CD8-positive, alpha-beta memory T cell (primary cell): ENCODE measurements at regions not wholly inside any gene's neighbourhood (a gene's known extent, or its start where the extent isn't known, plus 50 kb on each side); places are given as distances from the start of the nearest gene placed in this dataset.

Experiments
- CTCF ChIA-PET: fragments of 350-600 bp; sonication (Branson Sonifier 250); formaldehyde crosslinking; loops from one replicate; lab custom pipeline; 2021; ENCODE audit warnings: antibody characterized with exemption; lab: Charles Lee
- POLR2A ChIA-PET: fragments of 350-600 bp; sonication (Branson Sonifier 250); formaldehyde crosslinking; loops from one replicate; lab custom pipeline; 2021; ENCODE audit warnings: antibody characterized with exemption; lab: Charles Lee
- DNase-seq, 5 donors: peaks; one replicate each; pipeline versions ENCODE4 v3.0.0 to v3.0.0-alpha.2; 2020 to 2022; ENCODE audit warnings: mixed read lengths in 1 of 5
- H3K27ac ChIP-seq: one replicate; pipeline ENCODE4 v1.7.0; 2013; ENCODE audit warnings: low read depth, mild to moderate bottlenecking, low read length, moderate library complexity
- H3K27me3 ChIP-seq: 2 replicates; pipeline ENCODE4 v1.7.0; 2013; ENCODE audit warnings: low read length, mild to moderate bottlenecking; ENCODE audit not compliant: insufficient read depth, poor library complexity, severe bottlenecking
- H3K36me3 ChIP-seq: 2 replicates; pipeline ENCODE4 v1.7.0; 2013; ENCODE audit warnings: mild to moderate bottlenecking, low read length, moderate library complexity; ENCODE audit not compliant: insufficient read depth
- H3K4me1 ChIP-seq: 2 replicates; pipeline ENCODE4 v1.7.0; 2013; ENCODE audit warnings: mild to moderate bottlenecking, low read length, moderate library complexity; ENCODE audit not compliant: insufficient read depth
- H3K4me3 ChIP-seq: 2 replicates; pipeline ENCODE4 v1.7.0; 2013; ENCODE audit warnings: mild to moderate bottlenecking, low read length
- H3K9me3 ChIP-seq: 2 replicates; pipeline ENCODE4 v1.7.0; 2013; ENCODE audit warnings: mild to moderate bottlenecking, low read length
- H3K27ac Mint-ChIP-seq, 8 donors: one replicate each; pipeline ENCODE4 v1.8.0; 2020 to 2021; ENCODE audit warnings: mixed read lengths in 8 of 8, mild to moderate bottlenecking in 6 of 8, inconsistent platforms in 3 of 8, moderate library complexity in 3 of 8
- H3K27me3 Mint-ChIP-seq, 2 donors: one replicate each; pipeline ENCODE4 v1.8.0; 2020 to 2021; ENCODE audit warnings: mixed read lengths in 2 of 2, mild to moderate bottlenecking in 1 of 2, moderate library complexity in 1 of 2
- H3K36me3 Mint-ChIP-seq, 3 donors: one replicate each; pipeline ENCODE4 v1.8.0; 2020 to 2021; ENCODE audit warnings: mixed read lengths in 3 of 3, inconsistent platforms in 1 of 3, mild to moderate bottlenecking in 1 of 3
- H3K4me1 Mint-ChIP-seq, 3 donors: one replicate each; pipeline ENCODE4 v1.8.0; 2020 to 2021; ENCODE audit warnings: mixed read lengths in 3 of 3, inconsistent platforms in 1 of 3, mild to moderate bottlenecking in 1 of 3
- H3K4me3 Mint-ChIP-seq, 7 donors: one replicate each; pipeline ENCODE4 v1.8.0; 2020 to 2021; ENCODE audit warnings: mixed read lengths in 7 of 7, mild to moderate bottlenecking in 6 of 7, moderate library complexity in 4 of 7, inconsistent platforms in 2 of 7
- H3K9me3 Mint-ChIP-seq, 5 donors: one replicate each; pipeline ENCODE4 v1.8.0; 2020 to 2022; ENCODE audit warnings: mixed read lengths in 5 of 5, mild to moderate bottlenecking in 3 of 5, moderate library complexity in 2 of 5, inconsistent platforms in 1 of 5

- Histone ChIP-seq H3K4me1 (no peaks in the 10 kb centered on the region), H3K36me3 (no peaks in the 10 kb centered on the region), H3K27ac (no peak overlapping the region), H3K27me3 (no peaks in the 10 kb centered on the region), H3K4me3 (no peak overlapping the region), H3K9me3 (no peaks in the 10 kb centered on the region)
- Mint-ChIP-seq H3K27ac (no peak overlapping the region), H3K27me3 (peaks cover 0 to 4% of the 10 kb centered on the region in 2 donors), H3K36me3 (no peaks in the 10 kb centered on the region), H3K4me3 (no peak overlapping the region), H3K4me1 (peaks cover 7 to 23% (median 19%) of the 10 kb centered on the region in 3 donors), H3K9me3 (no peaks in the 10 kb centered on the region)
- no peak for DNase-seq
- ChIA-PET POLR2A (no interaction called here), CTCF (no interaction called here)
These were observed 156.5 kb upstream of the AGR3 start for GRCh38 chr7:17038160-17038782.

- no peak for DNase-seq
- no peak overlapping the region for H3K27ac ChIP-seq
- ChIA-PET POLR2A (no interaction called here), CTCF (no interaction called here)
- H3K36me3 Mint-ChIP-seq = no peaks in the 10 kb centered on the region
- no peak overlapping the region for H3K4me3 Mint-ChIP-seq
- H3K4me1 ChIP-seq = no peaks in the 10 kb centered on the region
- H3K36me3 ChIP-seq = no peaks in the 10 kb centered on the region
- H3K9me3 ChIP-seq = no peaks in the 10 kb centered on the region
- H3K27ac Mint-ChIP-seq = no peak overlapping the region
- H3K27me3 Mint-ChIP-seq = peaks cover 0 to 4% of the 10 kb centered on the region in 2 donors
- no peak overlapping the region for H3K4me3 ChIP-seq
- no peaks in the 10 kb centered on the region for H3K9me3 Mint-ChIP-seq
- H3K27me3 ChIP-seq = no peaks in the 10 kb centered on the region
- peaks cover 10 to 27% (median 24%) of the 10 kb centered on the region in 3 donors for H3K4me1 Mint-ChIP-seq
These were observed 157.0 kb upstream of the AGR3 start for GRCh38 chr7:17038783-17039170.

DNA sequence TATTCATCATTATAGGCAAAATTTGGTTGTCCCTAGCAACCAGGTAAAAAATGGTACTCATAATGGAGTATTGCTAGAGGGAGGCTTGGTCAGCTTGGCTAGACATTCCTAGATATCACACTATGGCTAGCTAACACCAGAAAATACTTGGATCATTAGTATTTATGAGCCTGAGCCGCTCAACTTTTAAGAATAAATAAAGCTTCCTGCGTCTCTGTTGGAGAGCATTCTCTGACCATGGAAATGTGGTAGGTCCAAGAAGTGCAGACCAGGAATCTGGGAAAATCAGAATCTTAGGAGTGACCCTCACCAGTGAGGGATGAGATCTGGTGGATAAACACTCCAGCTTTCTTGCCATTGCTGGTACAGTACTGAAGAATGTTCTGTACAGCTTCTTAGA lies 157.6 kb upstream of the AGR3 start:
- Histone ChIP-seq H3K9me3 (no peaks in the 10 kb centered on the region), H3K27ac (no peak overlapping the region), H3K36me3 (no peaks in the 10 kb centered on the region), H3K27me3 (no peaks in the 10 kb centered on the region), H3K4me1 (no peaks in the 10 kb centered on the region), H3K4me3 (no peak overlapping the region)
- peaks cover 11 to 28% (median 28%) of the 10 kb centered on the region in 3 donors for H3K4me1 Mint-ChIP-seq
- H3K36me3 Mint-ChIP-seq = no peaks in the 10 kb centered on the region
- H3K9me3 Mint-ChIP-seq = no peaks in the 10 kb centered on the region
- no peak for DNase-seq
- no peak overlapping the region for H3K27ac Mint-ChIP-seq
- peaks cover 0 to 4% of the 10 kb centered on the region in 2 donors for H3K27me3 Mint-ChIP-seq
- CTCF ChIA-PET = no interaction called here
- no peak overlapping the region for H3K4me3 Mint-ChIP-seq
- POLR2A ChIA-PET = no interaction called here

GRCh38 chr7:17040716-17041115 lies 158.9 kb upstream of the AGR3 start:
- H3K4me1 Mint-ChIP-seq = peaks cover 14 to 40% (median 37%) of the 10 kb centered on the region in 3 donors
- H3K9me3 Mint-ChIP-seq = no peaks in the 10 kb centered on the region
- CTCF ChIA-PET = no interaction called here

GRCh38 chr7:17041324-17041723 lies 159.5 kb upstream of the AGR3 start:
- Histone ChIP-seq H3K4me1 (no peaks in the 10 kb centered on the region), H3K4me3 (no peak overlapping the region), H3K27me3 (no peaks in the 10 kb centered on the region), H3K27ac (no peak overlapping the region), H3K36me3 (no peaks in the 10 kb centered on the region), H3K9me3 (no peaks in the 10 kb centered on the region)
- ChIA-PET CTCF (no interaction called here), POLR2A (no interaction called here)
- Mint-ChIP-seq H3K9me3 (no peaks in the 10 kb centered on the region), H3K27me3 (peaks cover 0 to 4% of the 10 kb centered on the region in 2 donors), H3K27ac (peak overlapping the region in 2 of 8 donors; percentile 36 to 88), H3K4me3 (peak overlapping the region in 2 of 7 donors; percentile 7 to 42), H3K36me3 (no peaks in the 10 kb centered on the region), H3K4me1 (peaks cover 14 to 40% (median 37%) of the 10 kb centered on the region in 3 donors)
- DNase-seq = no peak

More at GRCh38 chr7:17040716-17041115, 158.9 kb upstream of the AGR3 start:
- Histone ChIP-seq H3K9me3 (no peaks in the 10 kb centered on the region), H3K36me3 (no peaks in the 10 kb centered on the region), H3K27me3 (no peaks in the 10 kb centered on the region), H3K4me1 (no peaks in the 10 kb centered on the region), H3K4me3 (no peak overlapping the region), H3K27ac (no peak overlapping the region)
- H3K27me3 Mint-ChIP-seq = peaks cover 0 to 4% of the 10 kb centered on the region in 2 donors
- POLR2A ChIA-PET = no interaction called here
- H3K36me3 Mint-ChIP-seq = no peaks in the 10 kb centered on the region
- no peak overlapping the region for H3K4me3 Mint-ChIP-seq
- DNase-seq = no peak
- H3K27ac Mint-ChIP-seq = no peak overlapping the region

DNA sequence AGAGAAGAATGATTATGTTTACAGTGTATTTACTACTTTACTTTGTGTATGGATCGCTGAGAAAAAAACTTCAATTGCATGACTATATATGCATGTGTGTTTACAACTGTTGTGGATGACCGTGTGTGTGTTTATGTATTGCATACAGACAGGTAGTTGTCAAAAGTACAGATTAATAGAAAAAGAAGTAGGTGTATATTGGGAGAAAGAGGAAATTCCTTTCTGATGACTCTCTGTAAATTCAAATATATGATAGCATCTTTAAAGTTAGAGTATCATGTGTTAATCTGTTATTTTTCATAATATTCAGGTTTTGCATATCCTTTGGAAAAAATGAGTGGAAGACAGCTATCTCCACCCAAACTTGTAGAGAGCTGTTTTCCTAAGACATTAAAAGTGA lies 160.4 kb upstream of the AGR3 start:
- H3K36me3 Mint-ChIP-seq = no peaks in the 10 kb centered on the region
- Histone ChIP-seq H3K4me1 (no peaks in the 10 kb centered on the region), H3K4me3 (no peak overlapping the region), H3K9me3 (no peaks in the 10 kb centered on the region), H3K27ac (no peak overlapping the region), H3K27me3 (no peaks in the 10 kb centered on the region), H3K36me3 (no peaks in the 10 kb centered on the region)
- POLR2A ChIA-PET = no interaction called here
- CTCF ChIA-PET = no interaction called here
- peaks cover 14 to 40% (median 37%) of the 10 kb centered on the region in 3 donors for H3K4me1 Mint-ChIP-seq
- DNase-seq = no peak
- H3K27ac Mint-ChIP-seq = no peak overlapping the region
- no peaks in the 10 kb centered on the region for H3K9me3 Mint-ChIP-seq
- no peak overlapping the region for H3K4me3 Mint-ChIP-seq
- H3K27me3 Mint-ChIP-seq = peaks cover 0 to 4% of the 10 kb centered on the region in 2 donors

GRCh38 chr7:17043012-17043877 lies 161.5 kb upstream of the AGR3 start:
- Histone ChIP-seq H3K27ac (no peak overlapping the region), H3K4me3 (no peak overlapping the region), H3K27me3 (no peaks in the 10 kb centered on the region), H3K4me1 (no peaks in the 10 kb centered on the region), H3K36me3 (no peaks in the 10 kb centered on the region), H3K9me3 (no peaks in the 10 kb centered on the region)
- Mint-ChIP-seq H3K27ac (peak overlapping the region in 2 of 8 donors; percentile 3 to 75), H3K4me3 (peak overlapping the region in 1 of 7 donors; percentile 35), H3K27me3 (peaks cover 0 to 4% of the 10 kb centered on the region in 2 donors), H3K36me3 (no peaks in the 10 kb centered on the region), H3K9me3 (no peaks in the 10 kb centered on the region), H3K4me1 (peaks cover 12 to 35% (median 33%) of the 10 kb centered on the region in 3 donors)
- CTCF ChIA-PET = no interaction called here
- DNase-seq = no peak
- POLR2A ChIA-PET = no interaction called here

DNA sequence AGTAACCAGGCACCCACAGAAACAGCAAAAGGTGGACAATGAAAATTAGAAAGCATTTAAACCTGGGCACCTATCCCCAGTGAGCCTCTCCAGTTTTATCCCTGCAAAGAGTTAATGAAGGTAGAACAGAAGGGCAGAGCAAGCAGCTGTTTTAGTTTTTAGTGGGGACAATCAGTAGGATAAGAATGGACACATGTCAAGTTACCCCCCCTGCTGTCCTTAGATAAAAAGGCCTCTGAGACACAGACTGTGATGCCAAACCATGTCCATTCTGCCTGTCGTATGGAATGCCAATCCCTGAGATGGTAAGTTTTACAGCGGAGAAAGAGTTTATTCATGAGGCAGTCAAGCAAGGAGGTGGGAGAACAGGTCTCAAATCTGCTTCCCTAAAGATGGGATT lies 162.6 kb upstream of the AGR3 start:
- H3K36me3 Mint-ChIP-seq = no peaks in the 10 kb centered on the region
- POLR2A ChIA-PET = no interaction called here
- Histone ChIP-seq H3K27me3 (no peaks in the 10 kb centered on the region), H3K27ac (no peak overlapping the region), H3K36me3 (no peaks in the 10 kb centered on the region), H3K9me3 (no peaks in the 10 kb centered on the region), H3K4me1 (no peaks in the 10 kb centered on the region), H3K4me3 (no peak overlapping the region)
- DNase-seq = no peak
- peaks cover 0 to 4% of the 10 kb centered on the region in 2 donors for H3K27me3 Mint-ChIP-seq
- CTCF ChIA-PET = no interaction called here
- peaks cover 9 to 31% (median 28%) of the 10 kb centered on the region in 3 donors for H3K4me1 Mint-ChIP-seq
- peak overlapping the region in 2 of 8 donors; percentile 4 to 18 for H3K27ac Mint-ChIP-seq
- H3K4me3 Mint-ChIP-seq = no peak overlapping the region
- no peaks in the 10 kb centered on the region for H3K9me3 Mint-ChIP-seq
